ENCODE measurements at regions not wholly inside any gene's neighbourhood (a gene's known extent, or its start where the extent isn't known, plus 50 kb on each side); places are given as distances from the start of the nearest gene placed in this dataset.

DNA sequence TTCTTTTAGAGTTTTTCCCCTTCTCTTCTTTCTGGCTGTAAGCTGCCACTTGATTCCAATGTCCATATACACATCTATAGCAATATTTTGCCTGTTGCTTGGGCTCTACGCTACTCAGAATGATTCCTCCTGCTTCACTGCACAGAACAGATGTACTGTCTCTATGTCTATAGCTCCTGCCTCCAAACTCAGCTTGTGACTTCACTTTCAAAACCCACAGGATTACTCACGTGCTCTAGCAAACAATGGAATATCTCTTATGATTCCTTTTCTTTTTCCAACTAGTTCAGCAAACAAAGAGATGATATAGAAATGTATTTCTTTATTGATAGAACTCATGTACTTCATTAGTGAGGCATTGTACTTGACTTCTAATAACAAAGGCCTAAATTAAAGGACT lies 80.5 kb upstream of the SOX13 start:
- H4K20me1 ChIP-seq (replicated peaks; ENCODE audit: control insufficient read depth, extremely low read depth, insufficient read depth, low read length), result no peaks in the 10 kb centered on the region
- no peak overlapping the region for H3K27ac ChIP-seq (ENCODE audit: insufficient read depth, low read depth, low read length)
- POLR2A ChIA-PET, result no interaction called here
- TF ChIP-seq FOS (IDR thresholded peaks at IDR 0.05; ENCODE audit: borderline replicate concordance, insufficient read depth, low read length), result no peak
- TF ChIP-seq POLR2AphosphoS5 (IDR thresholded peaks at IDR 0.05; ENCODE audit: insufficient read depth, low read depth, low read length), result no peak
- TF ChIP-seq, protein P1, sequence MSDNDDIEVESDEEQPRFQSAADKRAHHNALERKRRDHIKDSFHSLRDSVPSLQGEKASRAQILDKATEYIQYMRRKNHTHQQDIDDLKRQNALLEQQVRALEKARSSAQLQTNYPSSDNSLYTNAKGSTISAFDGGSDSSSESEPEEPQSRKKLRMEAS (IDR thresholded peaks at IDR 0.05; ENCODE audit: insufficient read depth, insufficient read length), result no peak
- no peak for TF ChIP-seq JUN (IDR thresholded peaks at IDR 0.05; ENCODE audit: borderline replicate concordance, insufficient read depth, insufficient read length, low read depth)
- no peak for TF ChIP-seq MYC (IDR thresholded peaks at IDR 0.05; ENCODE audit: low read depth, low read length)
- no peak for TF ChIP-seq EZH2 (IDR thresholded peaks at IDR 0.05; ENCODE audit: borderline replicate concordance, low read depth, low read length, severe bottlenecking)
- no peak for TF ChIP-seq GATA2 (IDR thresholded peaks at IDR 0.05; ENCODE audit: insufficient read depth, insufficient read length, low read depth, low read length)
- no peak for TF ChIP-seq POLR2A (IDR thresholded peaks at IDR 0.05; ENCODE audit: low read depth, low read length)
- TF ChIP-seq, protein P2, sequence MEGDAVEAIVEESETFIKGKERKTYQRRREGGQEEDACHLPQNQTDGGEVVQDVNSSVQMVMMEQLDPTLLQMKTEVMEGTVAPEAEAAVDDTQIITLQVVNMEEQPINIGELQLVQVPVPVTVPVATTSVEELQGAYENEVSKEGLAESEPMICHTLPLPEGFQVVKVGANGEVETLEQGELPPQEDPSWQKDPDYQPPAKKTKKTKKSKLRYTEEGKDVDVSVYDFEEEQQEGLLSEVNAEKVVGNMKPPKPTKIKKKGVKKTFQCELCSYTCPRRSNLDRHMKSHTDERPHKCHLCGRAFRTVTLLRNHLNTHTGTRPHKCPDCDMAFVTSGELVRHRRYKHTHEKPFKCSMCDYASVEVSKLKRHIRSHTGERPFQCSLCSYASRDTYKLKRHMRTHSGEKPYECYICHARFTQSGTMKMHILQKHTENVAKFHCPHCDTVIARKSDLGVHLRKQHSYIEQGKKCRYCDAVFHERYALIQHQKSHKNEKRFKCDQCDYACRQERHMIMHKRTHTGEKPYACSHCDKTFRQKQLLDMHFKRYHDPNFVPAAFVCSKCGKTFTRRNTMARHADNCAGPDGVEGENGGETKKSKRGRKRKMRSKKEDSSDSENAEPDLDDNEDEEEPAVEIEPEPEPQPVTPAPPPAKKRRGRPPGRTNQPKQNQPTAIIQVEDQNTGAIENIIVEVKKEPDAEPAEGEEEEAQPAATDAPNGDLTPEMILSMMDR (IDR thresholded peaks at IDR 0.05; ENCODE audit: extremely low read depth in 1 of 2, insufficient read depth in 1 of 2, low read depth in 1 of 2, low read length in 2 of 2), result no peak
- no peak overlapping the region for H2AFZ ChIP-seq (ENCODE audit: low read depth, low read length)
- no peaks in the 10 kb centered on the region for H3K36me3 ChIP-seq (ENCODE audit: control insufficient read depth in 2 of 2, extremely low read depth in 1 of 2, insufficient read depth in 2 of 2, low read length in 2 of 2)
- FAIRE-seq (no peak), DNase-seq (ENCODE audit: low read depth, low spot score) (no peak)
- intact Hi-C loops (cut with micrococcal nuclease), result loop anchor here (10.0 kb wide), 1 partner anchor 132 kb away; no protein-coding TSS in a partner anchor
- no peaks in the 10 kb centered on the region for H3K9me3 ChIP-seq (replicated peaks; ENCODE audit: control insufficient read depth, insufficient read depth, low read length)
- H3K4me3 ChIP-seq (replicated peaks in 1 of 3; ENCODE audit: insufficient read depth in 1 of 3, low read depth in 1 of 3, low read length in 3 of 3), result no peak overlapping the region
- H3K9ac ChIP-seq (replicated peaks; ENCODE audit: extremely low read depth, insufficient read depth, low read length), result no peak overlapping the region
- H3K27me3 ChIP-seq (ENCODE audit: control insufficient read depth in 2 of 2, insufficient read depth in 2 of 2, low read length in 2 of 2), result peaks cover 0 to 9% of the 10 kb centered on the region in 2 experiments
- no peaks in the 10 kb centered on the region for H3K9me1 ChIP-seq (replicated peaks; ENCODE audit: control insufficient read depth, extremely low read depth, insufficient read depth, low read length)
- H3K79me2 ChIP-seq (ENCODE audit: control insufficient read depth, insufficient read depth, low read length), result no peaks in the 10 kb centered on the region
- CTCF ChIA-PET, result interaction anchor here (1.4 kb wide), 1 partner anchor 57 kb away, joined by 3 read pairs; no protein-coding TSS in a partner anchor
- dilution Hi-C loops (cut with MboI; ENCODE audit: extremely low pct_ligation_motif_present, low sequenced_read_pairs), result no loop called here
- BruUV-seq (replicated peaks), result no TSS peak
- H3K4me2 ChIP-seq (ENCODE audit: insufficient read depth, low read length), result no peak overlapping the region
- H3K4me1 ChIP-seq (ENCODE audit: control insufficient read depth, extremely low read depth, insufficient read depth, low read length), result no peaks in the 10 kb centered on the region
